Upper lobe of left lung (tissue), 6 donors: ENCODE measurements at regions not wholly inside any gene's neighbourhood (a gene's known extent, or its start where the extent isn't known, plus 50 kb on each side); places are given as distances from the start of the nearest gene placed in this dataset.
"Not testable (repeated sequence)": the region's sequence is repeated elsewhere in the genome, so short reads cannot be mapped to it uniquely, and the experiment has no call there.

Experiments
- ATAC-seq, 2 donors: fragments of 200-7000 bp; cut with Tn5 transposase; one replicate each; pipeline ENCODE4 v1.9.1; 2022; ENCODE audit warnings: mild to moderate bottlenecking in 2 of 2, moderate library complexity in 2 of 2; ENCODE audit not compliant: low FRiP score in 2 of 2
- DNase-seq, 2 donors: peaks; one replicate each; pipeline ENCODE4 v3.0.0-alpha.2; 2019 to 2020
- H3K27ac ChIP-seq, 4 donors: fragments of 200-600 bp; sonication (generic); one replicate each; pipeline ENCODE4 v1.5.1; 2016 to 2019
- H3K27me3 ChIP-seq, 4 donors: fragments of 200-600 bp; sonication (generic); one replicate each; pipeline ENCODE4 v1.5.1; 2017 to 2019
- H3K36me3 ChIP-seq, 4 donors: fragments of 200-600 bp; sonication (generic); one replicate each; pipeline ENCODE4 v1.5.1; 2016 to 2019
- H3K4me1 ChIP-seq, 4 donors: fragments of 200-600 bp; sonication (generic); one replicate each; pipeline ENCODE4 v1.5.1; 2018 to 2019
- H3K4me3 ChIP-seq, 4 donors: fragments of 200-600 bp; sonication (generic); one replicate each; pipeline ENCODE4 v1.5.1; 2017 to 2019; ENCODE audit warnings: mild to moderate bottlenecking in 2 of 4, moderate library complexity in 1 of 4
- H3K9me3 ChIP-seq, 4 donors: fragments of 200-600 bp; sonication (generic); one replicate each; pipeline ENCODE4 v1.5.1; 2018 to 2019
- EP300 ChIP-seq, 4 donors: sonication (generic); formaldehyde crosslinking; IDR thresholded peaks; one replicate each; pipeline ENCODE4 v1.5.1; 2017; ENCODE audit warnings: antibody characterized with exemption in 4 of 4, control low read depth in 2 of 4
- POLR2A ChIP-seq, 4 donors: fragments of 450-650 bp; IDR thresholded peaks; one replicate each; pipeline ENCODE4 v1.5.1; 2016 to 2017; ENCODE audit warnings: antibody characterized with exemption in 4 of 4, mild to moderate bottlenecking in 2 of 4
- POLR2AphosphoS5 ChIP-seq, 2 donors: sonication (generic); formaldehyde crosslinking; IDR thresholded peaks; one replicate each; pipeline ENCODE4 v1.5.1; 2017; ENCODE audit warnings: antibody characterized with exemption in 2 of 2
- WGBS, 2 donors: methylation state at CpG; one replicate each; pipeline ENCODE4 v1.1.5; 2017 to 2018; 5-methylcytosine and 5-hydroxymethylcytosine counted together
- TF ChIP-seq, protein P1 (sequence below), 6 experiments: fragments of 450-650 bp in 4 of 6; fragments of 200-600 bp in 2 of 6; sonication (generic) in 2 of 6; IDR thresholded peaks; one replicate each; pipeline ENCODE4 v1.5.1; 2016 to 2019; ENCODE audit warnings: antibody characterized with exemption in 6 of 6
- donor health status: DM: no; HTN: no; CAD: no; lungs with moderate emphysema.
- donor health status: DM: no; HTN: yes; CAD: no; lungs with severe emphysema.

DNA sequence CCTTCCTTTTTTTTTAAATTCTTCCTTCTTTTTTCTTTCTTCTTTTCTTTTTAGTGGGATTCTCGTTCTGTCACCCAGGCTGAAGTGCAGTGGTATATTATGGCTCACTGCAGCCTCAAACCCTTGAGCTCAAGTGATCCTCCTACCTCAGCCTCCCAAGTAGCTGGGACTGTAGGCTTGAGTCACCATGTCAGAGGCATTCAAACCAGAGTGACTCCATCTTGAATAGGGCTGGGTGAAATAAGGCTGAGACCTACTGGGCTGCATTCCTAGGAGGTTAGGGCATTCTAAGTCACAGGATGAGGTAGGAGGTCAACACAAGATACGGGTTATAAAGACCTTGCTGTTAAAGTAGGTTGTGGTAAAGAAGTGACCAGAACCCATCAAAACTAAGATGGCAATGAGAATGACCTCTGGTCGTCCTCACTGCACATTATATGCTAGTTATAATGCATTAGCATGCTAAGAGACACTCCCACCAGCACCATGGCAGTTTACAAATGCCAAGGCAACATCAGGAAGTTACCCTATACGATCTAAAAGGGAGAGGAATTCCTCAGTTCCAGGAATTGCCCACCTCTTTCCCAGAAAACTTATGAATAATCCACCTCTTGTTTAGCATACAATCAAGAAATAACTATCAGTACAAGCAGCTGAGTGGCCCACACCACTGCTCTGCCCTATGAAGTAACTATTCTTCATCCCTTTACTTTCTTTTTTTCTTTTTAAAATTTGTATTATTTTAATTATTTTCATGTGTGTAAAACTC is 99.0 kb upstream of the ITGB1 start:
- Histone ChIP-seq H3K4me1 (peaks cover 0 to 4% (median 0%) of the 10 kb centered on the region in 4 donors), H3K27me3 (no peaks in the 10 kb centered on the region), H3K4me3 (no peak overlapping the region), H3K36me3 (no peaks in the 10 kb centered on the region), H3K9me3 (no peaks in the 10 kb centered on the region), H3K27ac (no peak overlapping the region)
- ATAC-seq (no peak), DNase-seq (no peak)
- TF ChIP-seq POLR2AphosphoS5 (IDR thresholded peaks at IDR 0.05) (no peak), POLR2A (IDR thresholded peaks at IDR 0.05) (no peak), EP300 (IDR thresholded peaks at IDR 0.05) (no peak)
- TF ChIP-seq, protein P1, sequence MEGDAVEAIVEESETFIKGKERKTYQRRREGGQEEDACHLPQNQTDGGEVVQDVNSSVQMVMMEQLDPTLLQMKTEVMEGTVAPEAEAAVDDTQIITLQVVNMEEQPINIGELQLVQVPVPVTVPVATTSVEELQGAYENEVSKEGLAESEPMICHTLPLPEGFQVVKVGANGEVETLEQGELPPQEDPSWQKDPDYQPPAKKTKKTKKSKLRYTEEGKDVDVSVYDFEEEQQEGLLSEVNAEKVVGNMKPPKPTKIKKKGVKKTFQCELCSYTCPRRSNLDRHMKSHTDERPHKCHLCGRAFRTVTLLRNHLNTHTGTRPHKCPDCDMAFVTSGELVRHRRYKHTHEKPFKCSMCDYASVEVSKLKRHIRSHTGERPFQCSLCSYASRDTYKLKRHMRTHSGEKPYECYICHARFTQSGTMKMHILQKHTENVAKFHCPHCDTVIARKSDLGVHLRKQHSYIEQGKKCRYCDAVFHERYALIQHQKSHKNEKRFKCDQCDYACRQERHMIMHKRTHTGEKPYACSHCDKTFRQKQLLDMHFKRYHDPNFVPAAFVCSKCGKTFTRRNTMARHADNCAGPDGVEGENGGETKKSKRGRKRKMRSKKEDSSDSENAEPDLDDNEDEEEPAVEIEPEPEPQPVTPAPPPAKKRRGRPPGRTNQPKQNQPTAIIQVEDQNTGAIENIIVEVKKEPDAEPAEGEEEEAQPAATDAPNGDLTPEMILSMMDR (IDR thresholded peaks at IDR 0.05): no peak
- WGBS, 2 donors: 71 to 78% methylated on average over 4 of the region's 4 CpGs

DNA sequence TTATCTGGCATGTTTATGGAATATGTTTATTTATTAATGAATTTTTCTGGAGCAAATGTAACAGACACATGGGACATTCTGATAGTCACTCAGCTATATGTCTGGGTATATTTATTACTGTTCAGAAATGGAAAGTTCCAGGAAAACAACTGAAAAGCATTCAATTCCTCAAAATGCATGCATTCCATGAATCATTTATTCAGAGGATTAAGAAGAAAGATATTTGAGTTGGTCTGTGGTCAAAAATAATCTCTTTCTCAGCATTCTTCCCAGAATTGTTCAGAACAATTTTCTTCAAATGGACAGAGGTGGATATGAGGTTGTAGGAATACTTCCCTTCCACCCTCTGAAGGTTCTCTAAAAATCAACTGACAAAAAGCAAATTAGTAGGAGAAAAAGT is 97.6 kb upstream of the ITGB1 start:
- peaks cover 0 to 4% (median 0%) of the 10 kb centered on the region in 4 donors for H3K4me1 ChIP-seq
- ATAC-seq (no peak), DNase-seq (no peak)
- H3K4me3 ChIP-seq: no peak overlapping the region
- H3K36me3 ChIP-seq: no peaks in the 10 kb centered on the region
- no peak overlapping the region for H3K27ac ChIP-seq
- H3K9me3 ChIP-seq: no peaks in the 10 kb centered on the region
- no peaks in the 10 kb centered on the region for H3K27me3 ChIP-seq
- TF ChIP-seq POLR2A (IDR thresholded peaks at IDR 0.05) (no peak), EP300 (IDR thresholded peaks at IDR 0.05) (no peak), POLR2AphosphoS5 (IDR thresholded peaks at IDR 0.05) (no peak)
- TF ChIP-seq, protein P1 (IDR thresholded peaks at IDR 0.05): no peak

DNA sequence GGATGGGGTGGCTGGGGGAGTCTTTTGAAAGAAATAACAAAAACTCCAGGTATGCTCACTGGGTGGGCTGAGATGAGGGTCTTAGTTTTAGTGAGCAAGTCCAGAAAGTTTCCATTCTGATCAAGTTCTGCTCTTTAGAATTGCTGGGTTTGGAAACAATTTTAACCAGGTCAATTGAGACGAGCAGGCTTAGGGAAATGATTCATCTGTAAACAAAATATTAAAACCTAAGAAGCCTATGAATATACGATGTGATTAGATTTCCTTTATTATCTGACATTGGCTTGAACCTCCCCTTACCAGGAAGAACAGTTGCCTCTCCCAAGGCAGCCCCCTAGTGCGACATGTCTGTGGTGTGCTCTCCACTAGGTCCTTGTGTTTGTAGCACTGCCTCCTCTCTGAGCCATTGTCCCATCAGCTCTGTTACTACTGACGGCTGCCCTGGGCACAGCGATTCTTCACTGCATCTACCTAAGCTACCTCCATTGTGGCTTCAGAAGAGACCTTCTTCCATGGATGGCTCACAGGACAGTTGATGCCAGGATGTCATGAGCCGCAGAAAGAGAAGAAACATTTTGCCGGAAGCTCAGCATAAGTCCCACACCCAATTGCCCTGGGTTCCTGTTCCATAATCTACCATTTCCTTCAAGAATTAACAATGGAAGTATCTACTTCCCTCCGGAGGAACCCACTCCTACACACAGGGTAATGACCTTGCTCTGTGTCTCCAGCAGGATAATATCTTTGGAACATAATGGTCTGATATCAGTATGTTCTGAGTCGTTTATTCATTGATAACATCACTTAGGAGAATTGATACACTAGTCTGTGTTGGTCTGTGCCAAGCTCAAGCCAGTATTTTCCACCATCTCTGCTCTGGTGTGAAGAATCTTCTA is 95.1 kb upstream of the ITGB1 start:
- ATAC-seq: no peak
- WGBS, 2 donors: 78 to 80% methylated on average over 8 to 9 of the region's 9 CpGs
- no peak for DNase-seq

DNA sequence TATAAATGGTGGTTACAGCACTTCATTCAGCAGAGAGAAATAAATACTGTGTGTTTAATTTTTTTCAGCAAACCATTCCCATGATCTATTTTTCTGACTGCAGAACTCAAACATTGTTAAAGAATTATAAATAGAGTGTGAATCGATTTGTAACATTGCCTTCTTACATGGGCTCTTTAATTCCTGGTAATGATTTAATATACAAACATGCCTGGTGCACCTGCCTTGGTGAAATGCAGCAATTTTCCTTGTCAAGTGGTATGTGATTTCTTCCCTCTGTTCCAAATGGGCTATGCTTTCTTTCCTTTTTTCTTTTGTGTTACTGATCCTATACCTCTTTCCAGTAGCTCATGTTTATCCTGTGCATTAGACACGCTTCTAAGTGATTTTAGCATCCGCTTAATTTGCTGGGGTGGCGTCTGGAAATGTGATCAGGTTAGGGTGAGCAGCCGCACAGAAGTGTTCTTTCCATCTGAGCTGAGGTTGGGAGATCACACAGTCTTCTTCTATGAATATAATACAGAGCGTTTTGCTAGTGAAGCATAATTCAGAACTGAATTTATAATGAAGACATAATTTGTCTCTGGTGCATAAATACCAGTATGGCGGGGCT is 94.3 kb upstream of the ITGB1 start:
- Histone ChIP-seq H3K4me3 (no peak overlapping the region), H3K36me3 (no peaks in the 10 kb centered on the region), H3K9me3 (no peaks in the 10 kb centered on the region), H3K27ac (peak overlapping the region in 2 of 4 donors; percentile 57 to 75), H3K4me1 (peaks cover 0 to 4% (median 0%) of the 10 kb centered on the region in 4 donors), H3K27me3 (no peaks in the 10 kb centered on the region)
- DNase-seq: no peak
- no peak for ATAC-seq
- TF ChIP-seq POLR2AphosphoS5 (IDR thresholded peaks at IDR 0.05): no peak
- WGBS, 2 donors: 92 to 94% methylated on average over 7 of the region's 7 CpGs

More for the DNA sequence above, 95.1 kb upstream of the ITGB1 start:
- Histone ChIP-seq H3K4me1 (peaks cover 0 to 4% (median 0%) of the 10 kb centered on the region in 4 donors), H3K36me3 (no peaks in the 10 kb centered on the region), H3K9me3 (no peaks in the 10 kb centered on the region), H3K27ac (peak overlapping the region in 2 of 4 donors; percentile 57 to 75), H3K27me3 (no peaks in the 10 kb centered on the region), H3K4me3 (no peak overlapping the region)
- TF ChIP-seq, protein P1 (IDR thresholded peaks at IDR 0.05): no peak
- TF ChIP-seq POLR2A (IDR thresholded peaks at IDR 0.05) (no peak), EP300 (IDR thresholded peaks at IDR 0.05) (peak in 1 of 4 donors; percentile 4)

DNA sequence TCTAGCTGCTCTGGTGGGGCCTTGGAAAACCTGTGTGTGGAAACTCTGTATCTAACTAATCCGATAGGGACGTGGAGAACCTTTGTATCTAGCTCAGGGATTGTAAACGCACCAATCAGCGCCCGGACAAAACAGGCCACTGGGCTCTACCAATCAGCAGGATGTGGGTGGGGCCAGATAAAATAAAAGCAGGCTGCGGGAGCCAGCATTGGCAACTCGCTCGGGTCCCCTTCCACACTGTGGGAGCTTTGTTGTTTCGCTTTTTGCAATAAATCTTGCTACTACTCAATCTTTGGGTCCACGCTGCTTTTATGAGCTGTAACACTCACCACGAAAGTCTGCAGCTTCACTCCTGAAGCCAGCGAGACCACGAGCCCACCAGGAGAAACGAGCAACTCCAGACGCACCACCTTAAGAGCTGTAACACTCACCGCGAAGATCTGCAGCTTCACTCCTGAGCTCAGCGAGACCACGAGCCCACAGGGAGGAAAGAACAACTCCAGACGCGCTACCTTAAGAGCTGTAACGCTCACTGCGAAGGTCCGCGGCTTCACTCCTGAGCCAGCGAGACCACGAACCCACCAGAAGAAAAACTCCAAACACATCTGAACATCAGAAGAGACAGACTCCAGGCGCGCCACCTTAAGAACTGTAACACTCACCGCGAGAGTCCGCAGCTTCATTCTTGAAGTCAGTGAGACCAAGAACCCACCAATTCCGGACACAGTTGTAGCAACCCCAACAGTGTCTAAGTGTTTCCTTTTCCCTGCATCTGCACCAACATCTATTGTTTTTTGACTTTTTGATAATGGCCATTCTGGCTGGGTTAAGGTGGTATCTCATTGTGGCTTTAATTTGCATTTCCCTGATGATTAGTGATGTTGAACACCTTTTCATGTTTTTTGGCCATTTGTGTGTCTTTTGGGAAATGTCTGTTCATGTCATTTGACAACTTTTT is 92.2 kb upstream of the ITGB1 start:
- H3K36me3 ChIP-seq, H3K4me3 ChIP-seq, H3K9me3 ChIP-seq, DNase-seq, H3K27me3 ChIP-seq, H3K4me1 ChIP-seq, ATAC-seq, H3K27ac ChIP-seq: not testable (repeated sequence)
- WGBS, 2 donors: 90 to 91% methylated on average over 29 to 33 of the region's 33 CpGs
